ENCODE measurements at regions not wholly inside any gene's neighbourhood (a gene's known extent, or its start where the extent isn't known, plus 50 kb on each side); places are given as distances from the start of the nearest gene placed in this dataset.

DNA sequence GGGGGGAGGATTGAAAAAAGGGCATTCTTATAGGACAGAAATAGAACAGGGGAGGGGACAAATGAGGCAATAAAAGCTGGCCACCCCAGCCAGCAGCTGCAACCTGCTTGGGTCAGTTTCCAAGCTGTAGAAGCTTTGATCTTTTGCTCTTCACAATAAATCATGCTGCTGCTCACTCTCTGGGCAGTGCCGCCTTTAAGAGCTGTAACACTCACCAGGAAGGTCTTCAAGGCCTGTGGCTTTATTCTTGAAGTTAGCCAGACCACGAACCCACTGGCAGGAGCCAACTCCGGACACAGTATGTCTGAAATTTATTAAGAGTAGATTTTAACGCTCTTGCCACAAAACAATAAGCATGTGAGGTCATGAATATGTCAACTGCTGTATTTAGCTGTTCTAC, 649.9 kb upstream of the RAB6C start:
- no peak for TF ChIP-seq SRSF7 (optimal IDR thresholded peaks at IDR 0.05; ENCODE audit: low read depth, low read length)
- TF ChIP-seq ZNF239 (CRISPR knock-in tag; IDR thresholded peaks at IDR 0.05): no peak
- TF ChIP-seq SMARCC2 (IDR thresholded peaks at IDR 0.05; ENCODE audit: low read depth): no peak
- no peak for TF ChIP-seq YBX1 (IDR thresholded peaks at IDR 0.05)
- TF ChIP-seq NR2C1 (IDR thresholded peaks at IDR 0.05): no peak
- no peak for TF ChIP-seq NR2C1 (tag; IDR thresholded peaks at IDR 0.05)
